RWPE2 (cell line): ENCODE measurements at regions not wholly inside any gene's neighbourhood (a gene's known extent, or its start where the extent isn't known, plus 50 kb on each side); places are given as distances from the start of the nearest gene placed in this dataset.

ENCODE experiments used
- ATAC-seq: fragments of 200-7000 bp; cut with Tn5 transposase; 3 replicates; pipeline ENCODE4 v1.9.1; 2021; ENCODE audit warnings: low read depth
- DNase-seq: peaks from one replicate; pipeline ENCODE4 v3.0.0-alpha.2; 2020; ENCODE audit warnings: low spot score
- H3K27ac ChIP-seq: fragments of 450-650 bp; 2 replicates; pipeline ENCODE4 v1.5.1; 2017; ENCODE audit warnings: mild to moderate bottlenecking; ENCODE audit not compliant: poor library complexity, severe bottlenecking
- H3K27me3 ChIP-seq: fragments of 250-450 bp; sonication (Bioruptor Pico); 2 replicates; pipeline ENCODE4 v1.5.1; 2021; ENCODE audit warnings: mild to moderate bottlenecking, moderate library complexity; ENCODE audit not compliant: insufficient read depth, poor library complexity, severe bottlenecking
- H3K36me3 ChIP-seq: fragments of 250-450 bp; sonication (Bioruptor Pico); 2 replicates; pipeline ENCODE4 v1.5.1; 2020; ENCODE audit warnings: low read depth, mild to moderate bottlenecking, moderate library complexity
- H3K4me1 ChIP-seq: fragments of 250-450 bp; sonication (Bioruptor Pico); 2 replicates; pipeline ENCODE4 v1.5.1; 2021; ENCODE audit warnings: mild to moderate bottlenecking, moderate library complexity; ENCODE audit not compliant: insufficient read depth, poor library complexity, severe bottlenecking
- H3K4me3 ChIP-seq: fragments of 250-450 bp; sonication (Bioruptor Pico); 2 replicates; pipeline ENCODE4 v1.5.1; 2021; ENCODE audit warnings: mild to moderate bottlenecking, moderate library complexity; ENCODE audit not compliant: severe bottlenecking
- H3K9me3 ChIP-seq: fragments of 250-450 bp; sonication (Bioruptor Pico); 2 replicates; pipeline ENCODE4 v1.5.1; 2021; ENCODE audit warnings: mild to moderate bottlenecking, moderate library complexity; ENCODE audit not compliant: severe bottlenecking
- CTCF ChIP-seq: fragments of 450-650 bp; IDR thresholded peaks from one replicate; pipeline ENCODE4 v1.5.1; 2017; ENCODE audit warnings: mild to moderate bottlenecking, moderate library complexity; ENCODE audit not compliant: poor library complexity, severe bottlenecking

GRCh38 chr15:58276924-58277323 lies 138.7 kb downstream of the AQP9 start:
- TF ChIP-seq CTCF, result no peak
- Histone ChIP-seq H3K27me3 (no peaks in the 10 kb centered on the region), H3K27ac (no peak overlapping the region), H3K36me3 (no peaks in the 10 kb centered on the region), H3K4me1 (no peaks in the 10 kb centered on the region), H3K4me3 (no peak overlapping the region), H3K9me3 (peaks cover 9% of the 10 kb centered on the region)
- DNase-seq (no peak), ATAC-seq (no peak)

- Histone ChIP-seq H3K4me3 (no peak overlapping the region), H3K36me3 (no peaks in the 10 kb centered on the region), H3K4me1 (no peaks in the 10 kb centered on the region), H3K9me3 (peaks cover 8% of the 10 kb centered on the region), H3K27me3 (no peaks in the 10 kb centered on the region), H3K27ac (no peak overlapping the region)
- TF ChIP-seq CTCF, result no peak
- ATAC-seq (no peak), DNase-seq (no peak)
Observed at GRCh38 chr15:58277333-58277732, 139.2 kb downstream of the AQP9 start.

- no peak for TF ChIP-seq CTCF
- no peaks in the 10 kb centered on the region for H3K36me3 ChIP-seq
Observed at GRCh38 chr15:58279106-58279505, 140.9 kb downstream of the AQP9 start.

GRCh38 chr15:58279654-58280053 lies 141.5 kb downstream of the AQP9 start:
- no peak for TF ChIP-seq CTCF
- Histone ChIP-seq H3K27me3 (no peaks in the 10 kb centered on the region), H3K4me1 (no peaks in the 10 kb centered on the region), H3K27ac (no peak overlapping the region), H3K4me3 (no peak overlapping the region), H3K9me3 (no peaks in the 10 kb centered on the region), H3K36me3 (no peaks in the 10 kb centered on the region)
- DNase-seq, result no peak
- no peak for ATAC-seq

More at GRCh38 chr15:58279106-58279505, 140.9 kb downstream of the AQP9 start:
- no peak for DNase-seq
- H3K9me3 ChIP-seq, result no peaks in the 10 kb centered on the region
- no peak overlapping the region for H3K4me3 ChIP-seq
- H3K27ac ChIP-seq, result no peak overlapping the region
- no peaks in the 10 kb centered on the region for H3K27me3 ChIP-seq
- ATAC-seq, result no peak
- no peaks in the 10 kb centered on the region for H3K4me1 ChIP-seq

- no peaks in the 10 kb centered on the region for H3K9me3 ChIP-seq
- no peaks in the 10 kb centered on the region for H3K27me3 ChIP-seq
- H3K36me3 ChIP-seq, result no peaks in the 10 kb centered on the region
- DNase-seq (no peak), ATAC-seq (no peak)
- no peak overlapping the region for H3K27ac ChIP-seq
- no peak overlapping the region for H3K4me3 ChIP-seq
- TF ChIP-seq CTCF, result no peak
- H3K4me1 ChIP-seq, result peaks cover 13% of the 10 kb centered on the region
Observed at GRCh38 chr15:58282060-58282708, 144.0 kb downstream of the AQP9 start.
